ENCODE measurements at regions not wholly inside any gene's neighbourhood (a gene's known extent, or its start where the extent isn't known, plus 50 kb on each side); places are given as distances from the start of the nearest gene placed in this dataset.

- POLR2A ChIA-PET, result no interaction called here
- ATAC-seq (ENCODE audit: low read depth), result no peak
- Mint-ChIP-seq H3K27me3 (peaks cover 1% of the 10 kb centered on the region), H3K27ac (no peak overlapping the region), H3K9me3 (peaks cover 2% of the 10 kb centered on the region), H3K4me1 (no peaks in the 10 kb centered on the region), H3K36me3 (no peaks in the 10 kb centered on the region), H3K4me3 (no peak overlapping the region)
- DNase-seq, result no peak
Observed at GRCh38 chr3:27573780-27574437, 89.7 kb upstream of the SLC4A7 start.

- Mint-ChIP-seq H3K27me3 (peaks cover 1% of the 10 kb centered on the region), H3K36me3 (no peaks in the 10 kb centered on the region), H3K4me1 (no peaks in the 10 kb centered on the region), H3K9me3 (peaks cover 2% of the 10 kb centered on the region), H3K27ac (no peak overlapping the region), H3K4me3 (no peak overlapping the region)
- DNase-seq (no peak), ATAC-seq (ENCODE audit: low read depth) (no peak)
- POLR2A ChIA-PET, result no interaction called here
Observed at GRCh38 chr3:27573138-27573537, 89.0 kb upstream of the SLC4A7 start.

- H3K27ac Mint-ChIP-seq, result no peak overlapping the region
- no peak for DNase-seq
- H3K4me3 Mint-ChIP-seq, result no peak overlapping the region
- H3K4me1 Mint-ChIP-seq, result no peaks in the 10 kb centered on the region
- peaks cover 1% of the 10 kb centered on the region for H3K27me3 Mint-ChIP-seq
- ATAC-seq (ENCODE audit: low read depth), result no peak
- no peaks in the 10 kb centered on the region for H3K36me3 Mint-ChIP-seq
- POLR2A ChIA-PET, result no interaction called here
- no peaks in the 10 kb centered on the region for H3K9me3 Mint-ChIP-seq
Observed at GRCh38 chr3:27571345-27571744, 87.2 kb upstream of the SLC4A7 start.

- Mint-ChIP-seq H3K4me1 (peaks cover under 1% of the 10 kb centered on the region), H3K27ac (no peak overlapping the region)
Observed at GRCh38 chr3:27570421-27571106, 86.4 kb upstream of the SLC4A7 start.

GRCh38 chr3:27568393-27568792 lies 84.2 kb upstream of the SLC4A7 start:
- DNase-seq, result no peak
- no peaks in the 10 kb centered on the region for H3K27me3 Mint-ChIP-seq
- H3K36me3 Mint-ChIP-seq, result no peaks in the 10 kb centered on the region
- H3K9me3 Mint-ChIP-seq, result no peaks in the 10 kb centered on the region
- H3K4me3 Mint-ChIP-seq, result no peak overlapping the region
- no peak for ATAC-seq (ENCODE audit: low read depth)
- POLR2A ChIA-PET, result no interaction called here
- H3K27ac Mint-ChIP-seq, result no peak overlapping the region
- H3K4me1 Mint-ChIP-seq, result peaks cover 3% of the 10 kb centered on the region

More at GRCh38 chr3:27570421-27571106, 86.4 kb upstream of the SLC4A7 start:
- POLR2A ChIA-PET, result no interaction called here
- Mint-ChIP-seq H3K36me3 (no peaks in the 10 kb centered on the region), H3K4me3 (no peak overlapping the region), H3K9me3 (no peaks in the 10 kb centered on the region), H3K27me3 (peaks cover 1% of the 10 kb centered on the region)
- no peak for DNase-seq
- ATAC-seq (ENCODE audit: low read depth), result no peak

GRCh38 chr3:27567251-27567650 lies 83.1 kb upstream of the SLC4A7 start:
- Mint-ChIP-seq H3K9me3 (no peaks in the 10 kb centered on the region), H3K36me3 (no peaks in the 10 kb centered on the region), H3K4me1 (peaks cover 3% of the 10 kb centered on the region), H3K27ac (no peak overlapping the region), H3K4me3 (no peak overlapping the region), H3K27me3 (no peaks in the 10 kb centered on the region)
- POLR2A ChIA-PET, result no interaction called here
- DNase-seq (no peak), ATAC-seq (ENCODE audit: low read depth) (no peak)

- H3K36me3 Mint-ChIP-seq, result no peaks in the 10 kb centered on the region
- H3K4me1 Mint-ChIP-seq, result peaks cover 3% of the 10 kb centered on the region
Observed at GRCh38 chr3:27565201-27565852, 81.1 kb upstream of the SLC4A7 start.

GRCh38 chr3:27561576-27561975 lies 77.4 kb upstream of the SLC4A7 start:
- Mint-ChIP-seq H3K27ac (no peak overlapping the region), H3K4me3 (no peak overlapping the region), H3K27me3 (peaks cover 2% of the 10 kb centered on the region), H3K9me3 (no peaks in the 10 kb centered on the region), H3K4me1 (peaks cover 3% of the 10 kb centered on the region), H3K36me3 (no peaks in the 10 kb centered on the region)
- POLR2A ChIA-PET, result no interaction called here
- DNase-seq, result no peak
- no peak for ATAC-seq (ENCODE audit: low read depth)

More at GRCh38 chr3:27565201-27565852, 81.1 kb upstream of the SLC4A7 start:
- POLR2A ChIA-PET, result no interaction called here
- Mint-ChIP-seq H3K27me3 (no peaks in the 10 kb centered on the region), H3K4me3 (no peak overlapping the region), H3K27ac (no peak overlapping the region), H3K9me3 (no peaks in the 10 kb centered on the region)
- ATAC-seq (ENCODE audit: low read depth), result no peak
- no peak for DNase-seq

GRCh38 chr3:27560484-27561056 lies 76.4 kb upstream of the SLC4A7 start:
- DNase-seq, result no peak
- H3K4me1 Mint-ChIP-seq, result peaks cover 3% of the 10 kb centered on the region
- peaks cover 2% of the 10 kb centered on the region for H3K27me3 Mint-ChIP-seq
- H3K4me3 Mint-ChIP-seq, result no peak overlapping the region
- H3K27ac Mint-ChIP-seq, result no peak overlapping the region
- H3K9me3 Mint-ChIP-seq, result no peaks in the 10 kb centered on the region
- POLR2A ChIA-PET, result no interaction called here
- no peaks in the 10 kb centered on the region for H3K36me3 Mint-ChIP-seq
- ATAC-seq (ENCODE audit: low read depth), result no peak

- Mint-ChIP-seq H3K4me1 (no peaks in the 10 kb centered on the region), H3K9me3 (no peaks in the 10 kb centered on the region), H3K27ac (no peak overlapping the region), H3K36me3 (no peaks in the 10 kb centered on the region), H3K4me3 (no peak overlapping the region), H3K27me3 (peaks cover 2% of the 10 kb centered on the region)
- DNase-seq (no peak), ATAC-seq (ENCODE audit: low read depth) (no peak)
- POLR2A ChIA-PET, result no interaction called here
Observed at GRCh38 chr3:27559835-27560234, 75.7 kb upstream of the SLC4A7 start.

GRCh38 chr3:27559381-27559780 lies 75.2 kb upstream of the SLC4A7 start:
- Mint-ChIP-seq H3K4me1 (no peaks in the 10 kb centered on the region), H3K36me3 (no peaks in the 10 kb centered on the region), H3K27me3 (peaks cover 2% of the 10 kb centered on the region), H3K4me3 (no peak overlapping the region), H3K27ac (no peak overlapping the region), H3K9me3 (no peaks in the 10 kb centered on the region)
- POLR2A ChIA-PET, result no interaction called here
- ATAC-seq (ENCODE audit: low read depth) (no peak), DNase-seq (no peak)

- POLR2A ChIA-PET, result no interaction called here
- H3K27me3 Mint-ChIP-seq, result peaks cover 6% of the 10 kb centered on the region
- H3K4me1 Mint-ChIP-seq, result no peaks in the 10 kb centered on the region
- DNase-seq (no peak), ATAC-seq (ENCODE audit: low read depth) (no peak)
- no peaks in the 10 kb centered on the region for H3K36me3 Mint-ChIP-seq
- H3K4me3 Mint-ChIP-seq, result no peak overlapping the region
- no peak overlapping the region for H3K27ac Mint-ChIP-seq
- H3K9me3 Mint-ChIP-seq, result peaks cover 3% of the 10 kb centered on the region
Observed at GRCh38 chr3:27557411-27557810, 73.2 kb upstream of the SLC4A7 start.

- Mint-ChIP-seq H3K9me3 (peaks cover 3% of the 10 kb centered on the region), H3K27me3 (peaks cover 6% of the 10 kb centered on the region), H3K4me3 (no peak overlapping the region), H3K27ac (no peak overlapping the region), H3K4me1 (no peaks in the 10 kb centered on the region), H3K36me3 (no peaks in the 10 kb centered on the region)
- DNase-seq (no peak), ATAC-seq (ENCODE audit: low read depth) (no peak)
- POLR2A ChIA-PET, result no interaction called here
Observed at GRCh38 chr3:27556887-27557286, 72.7 kb upstream of the SLC4A7 start.

GRCh38 chr3:27554706-27555105 lies 70.5 kb upstream of the SLC4A7 start:
- DNase-seq (no peak), ATAC-seq (ENCODE audit: low read depth) (no peak)
- no peaks in the 10 kb centered on the region for H3K4me1 Mint-ChIP-seq
- POLR2A ChIA-PET, result no interaction called here
- no peak overlapping the region for H3K27ac Mint-ChIP-seq
- peaks cover 8% of the 10 kb centered on the region for H3K9me3 Mint-ChIP-seq
- no peaks in the 10 kb centered on the region for H3K36me3 Mint-ChIP-seq
- peaks cover 6% of the 10 kb centered on the region for H3K27me3 Mint-ChIP-seq
- no peak overlapping the region for H3K4me3 Mint-ChIP-seq

Measured in activated naive CD8-positive, alpha-beta T cell treated with anti-CD3 and anti-CD28 coated beads, Interleukin-2, amount 10 ng/mL, durations not matched to agents 7 days and 5 days (primary cell).